ENCODE measurements at regions not wholly inside any gene's neighbourhood (a gene's known extent, or its start where the extent isn't known, plus 50 kb on each side); places are given as distances from the start of the nearest gene placed in this dataset.

DNA sequence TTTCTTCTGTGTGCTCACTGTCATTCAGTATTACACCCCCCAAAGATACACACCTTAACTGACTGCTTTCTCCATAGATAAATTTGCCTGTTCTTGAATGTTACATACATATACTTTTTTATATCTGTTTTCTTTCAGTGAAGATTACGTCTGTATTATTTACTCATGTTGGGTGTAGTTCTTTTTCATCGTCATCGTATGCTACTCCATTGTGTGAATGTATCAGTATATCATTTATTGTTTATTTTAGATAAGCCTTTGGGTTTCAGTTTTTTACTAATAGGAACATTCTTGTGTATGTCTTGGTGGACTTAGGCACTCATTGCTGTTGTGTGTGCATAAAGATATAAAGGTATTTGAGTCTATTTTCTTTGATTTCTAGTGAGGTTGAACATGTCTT lies 64.4 kb downstream of the SEPTIN7 start:
- TF ChIP-seq, protein P1, sequence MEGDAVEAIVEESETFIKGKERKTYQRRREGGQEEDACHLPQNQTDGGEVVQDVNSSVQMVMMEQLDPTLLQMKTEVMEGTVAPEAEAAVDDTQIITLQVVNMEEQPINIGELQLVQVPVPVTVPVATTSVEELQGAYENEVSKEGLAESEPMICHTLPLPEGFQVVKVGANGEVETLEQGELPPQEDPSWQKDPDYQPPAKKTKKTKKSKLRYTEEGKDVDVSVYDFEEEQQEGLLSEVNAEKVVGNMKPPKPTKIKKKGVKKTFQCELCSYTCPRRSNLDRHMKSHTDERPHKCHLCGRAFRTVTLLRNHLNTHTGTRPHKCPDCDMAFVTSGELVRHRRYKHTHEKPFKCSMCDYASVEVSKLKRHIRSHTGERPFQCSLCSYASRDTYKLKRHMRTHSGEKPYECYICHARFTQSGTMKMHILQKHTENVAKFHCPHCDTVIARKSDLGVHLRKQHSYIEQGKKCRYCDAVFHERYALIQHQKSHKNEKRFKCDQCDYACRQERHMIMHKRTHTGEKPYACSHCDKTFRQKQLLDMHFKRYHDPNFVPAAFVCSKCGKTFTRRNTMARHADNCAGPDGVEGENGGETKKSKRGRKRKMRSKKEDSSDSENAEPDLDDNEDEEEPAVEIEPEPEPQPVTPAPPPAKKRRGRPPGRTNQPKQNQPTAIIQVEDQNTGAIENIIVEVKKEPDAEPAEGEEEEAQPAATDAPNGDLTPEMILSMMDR (conservative IDR thresholded peaks at IDR 0.05 in 1 of 2, IDR thresholded peaks at IDR 0.05 in 1 of 2; ENCODE audit: low read depth in 1 of 2, low read length in 2 of 2): no peak
- no peak for TF ChIP-seq EZH2 (IDR thresholded peaks at IDR 0.05; ENCODE audit: low read length, missing control alignments)
